Fibroblast of lung (primary cell): ENCODE measurements at regions not wholly inside any gene's neighbourhood (a gene's known extent, or its start where the extent isn't known, plus 50 kb on each side); places are given as distances from the start of the nearest gene placed in this dataset.

Experiments used
- DNase-seq, 2 donors: peaks; one replicate each; pipeline versions ENCODE4 v3.0.0 to v3.0.0-alpha.2; 2010; ENCODE audit warnings: low read depth in 2 of 2
- H2AFZ ChIP-seq: 2 replicates; pipeline ENCODE4 v1.5.1; 2012; ENCODE audit warnings: low read length, control low read depth, inconsistent platforms
- H3K27ac ChIP-seq: 2 replicates; pipeline ENCODE4 v1.5.1; 2011; ENCODE audit warnings: low read length, control low read depth; ENCODE audit not compliant: insufficient read depth
- H3K27me3 ChIP-seq: 2 replicates; pipeline ENCODE4 v1.5.1; 2011; ENCODE audit warnings: mild to moderate bottlenecking, low read length; ENCODE audit not compliant: control insufficient read depth, insufficient read depth
- H3K36me3 ChIP-seq: 2 replicates; pipeline ENCODE4 v1.5.1; 2011; ENCODE audit warnings: low read length; ENCODE audit not compliant: control insufficient read depth, insufficient read depth
- H3K4me1 ChIP-seq: 2 replicates; pipeline ENCODE4 v1.5.1; 2011; ENCODE audit warnings: low read length; ENCODE audit not compliant: control insufficient read depth, insufficient read depth; ENCODE audit errors: extremely low read depth
- H3K4me2 ChIP-seq: 2 replicates; pipeline ENCODE4 v1.5.1; 2011; ENCODE audit warnings: low read length, control low read depth; ENCODE audit not compliant: insufficient read depth; ENCODE audit errors: extremely low read depth
- H3K4me3 ChIP-seq, 4 experiments: fragments of 200-600 bp in 1 of 4; sonication (generic) in 1 of 4; replicated peaks in 1 of 4; 2 replicates each; pipeline ENCODE4 v1.5.1; 2011 to 2016; ENCODE audit warnings: low read length in 4 of 4, low read depth in 3 of 4, mild to moderate bottlenecking in 3 of 4, control low read depth in 2 of 4, inconsistent platforms in 1 of 4, mixed read lengths in 1 of 4; ENCODE audit not compliant: insufficient read depth in 1 of 4; ENCODE audit errors: control extremely low read depth in 1 of 4
- H3K79me2 ChIP-seq: 2 replicates; pipeline ENCODE4 v1.5.1; 2012; ENCODE audit warnings: mild to moderate bottlenecking, low read length, inconsistent platforms; ENCODE audit not compliant: control insufficient read depth, insufficient read depth
- H3K9ac ChIP-seq: 2 replicates; pipeline ENCODE4 v1.5.1; 2011; ENCODE audit warnings: mild to moderate bottlenecking, low read length, control low read depth; ENCODE audit not compliant: insufficient read depth
- H3K9me3 ChIP-seq: 2 replicates; pipeline ENCODE4 v1.5.1; 2012; ENCODE audit warnings: low read depth, low read length; ENCODE audit not compliant: control insufficient read depth, insufficient read depth
- H4K20me1 ChIP-seq: 2 replicates; pipeline ENCODE4 v1.5.1; 2011; ENCODE audit warnings: low read length; ENCODE audit not compliant: control insufficient read depth, insufficient read depth; ENCODE audit errors: extremely low read depth
- CTCF ChIP-seq, 2 donors: IDR thresholded peaks in 1 of 2; conservative IDR thresholded peaks in 1 of 2; 1 replicate in 1 of 2; 2 replicates in 1 of 2; pipeline ENCODE4 v1.5.1; 2011 to 2012; ENCODE audit warnings: low read length in 2 of 2, control low read depth in 1 of 2, inconsistent platforms in 1 of 2, low read depth in 1 of 2, mild to moderate bottlenecking in 1 of 2
- EZH2 ChIP-seq: IDR thresholded peaks from 2 replicates; pipeline ENCODE4 v1.5.1; 2012; ENCODE audit warnings: low read length, control low read depth, mild to moderate bottlenecking; ENCODE audit errors: missing control alignments

- Histone ChIP-seq H3K27ac (no peak overlapping the region), H3K4me3 (no peak overlapping the region), H3K27me3 (no peaks in the 10 kb centered on the region), H2AFZ (no peak overlapping the region), H3K4me2 (no peak overlapping the region), H3K36me3 (no peaks in the 10 kb centered on the region), H3K9me3 (no peaks in the 10 kb centered on the region), H3K79me2 (no peaks in the 10 kb centered on the region), H3K9ac (no peak overlapping the region), H4K20me1 (no peaks in the 10 kb centered on the region), H3K4me1 (no peaks in the 10 kb centered on the region)
- no peak for DNase-seq
- TF ChIP-seq EZH2 (no peak), CTCF (conservative IDR thresholded peaks at IDR 0.05 in 1 of 2, IDR thresholded peaks at IDR 0.05 in 1 of 2; ENCODE audit: low read depth in 1 of 2, low read length in 2 of 2) (no peak)
These were observed 145.3 kb upstream of the STX18 start for GRCh38 chr4:4687100-4687499.

- Histone ChIP-seq H3K27ac (no peak overlapping the region), H2AFZ (no peak overlapping the region), H3K36me3 (no peaks in the 10 kb centered on the region), H3K9me3 (no peaks in the 10 kb centered on the region), H4K20me1 (no peaks in the 10 kb centered on the region), H3K27me3 (no peaks in the 10 kb centered on the region), H3K4me2 (no peak overlapping the region), H3K79me2 (no peaks in the 10 kb centered on the region), H3K9ac (no peak overlapping the region), H3K4me3 (no peak overlapping the region), H3K4me1 (no peaks in the 10 kb centered on the region)
- peak in 1 of 2 donors; percentile 9 for DNase-seq
- TF ChIP-seq EZH2 (no peak), CTCF (conservative IDR thresholded peaks at IDR 0.05 in 1 of 2, IDR thresholded peaks at IDR 0.05 in 1 of 2; ENCODE audit: low read depth in 1 of 2, low read length in 2 of 2) (no peak)
These were observed 144.3 kb upstream of the STX18 start for GRCh38 chr4:4685810-4686795.

GRCh38 chr4:4681653-4682052 lies 139.8 kb upstream of the STX18 start:
- TF ChIP-seq CTCF (conservative IDR thresholded peaks at IDR 0.05 in 1 of 2, IDR thresholded peaks at IDR 0.05 in 1 of 2; ENCODE audit: low read depth in 1 of 2, low read length in 2 of 2) = no peak
- no peak for TF ChIP-seq EZH2
- Histone ChIP-seq H3K27ac (no peak overlapping the region), H4K20me1 (no peaks in the 10 kb centered on the region), H2AFZ (no peak overlapping the region), H3K4me1 (no peaks in the 10 kb centered on the region), H3K4me2 (no peak overlapping the region), H3K36me3 (no peaks in the 10 kb centered on the region), H3K9me3 (no peaks in the 10 kb centered on the region), H3K9ac (no peak overlapping the region), H3K27me3 (no peaks in the 10 kb centered on the region), H3K4me3 (no peak overlapping the region), H3K79me2 (no peaks in the 10 kb centered on the region)
- no peak for DNase-seq
